CD4-positive, alpha-beta T cell treated with Interleukin-15 for 1 hour (primary cell): ENCODE measurements at regions not wholly inside any gene's neighbourhood (a gene's known extent, or its start where the extent isn't known, plus 50 kb on each side); places are given as distances from the start of the nearest gene placed in this dataset.

Experiments used
- DNase-seq: peaks from one replicate; pipeline ENCODE4 v3.0.0-alpha.2; 2020

- no peak for DNase-seq
Measured at GRCh38 chr14:48546996-48547395, 871.6 kb upstream of the MDGA2 start.

GRCh38 chr14:48537600-48537999 is 862.2 kb upstream of the MDGA2 start:
- DNase-seq = no peak

GRCh38 chr14:48536318-48536717 is 860.9 kb upstream of the MDGA2 start:
- DNase-seq = no peak

- no peak for DNase-seq
Measured at GRCh38 chr14:48527832-48528231, 852.4 kb upstream of the MDGA2 start.

- DNase-seq = no peak
Measured at GRCh38 chr14:48526307-48526706, 850.9 kb upstream of the MDGA2 start.

- no peak for DNase-seq
Measured at GRCh38 chr14:48504921-48505320, 829.5 kb upstream of the MDGA2 start.

GRCh38 chr14:48490756-48491155 is 815.4 kb upstream of the MDGA2 start:
- no peak for DNase-seq

GRCh38 chr14:48473944-48474343 is 798.5 kb upstream of the MDGA2 start:
- DNase-seq = no peak

- no peak for DNase-seq
Measured at GRCh38 chr14:48456051-48456450, 780.6 kb upstream of the MDGA2 start.

GRCh38 chr14:48454887-48455286 is 779.5 kb upstream of the MDGA2 start:
- no peak for DNase-seq

GRCh38 chr14:48452437-48452995 is 777.1 kb upstream of the MDGA2 start:
- DNase-seq = no peak

- DNase-seq = no peak
Measured at GRCh38 chr14:48435221-48435620, 759.8 kb upstream of the MDGA2 start.

- DNase-seq = no peak
Measured at GRCh38 chr14:48430805-48431204, 755.4 kb upstream of the MDGA2 start.

GRCh38 chr14:48429512-48429911 is 754.1 kb upstream of the MDGA2 start:
- DNase-seq = no peak

GRCh38 chr14:48417715-48418500 is 742.5 kb upstream of the MDGA2 start:
- no peak for DNase-seq

GRCh38 chr14:48401321-48401720 is 725.9 kb upstream of the MDGA2 start:
- DNase-seq = no peak

- DNase-seq = no peak
Measured at GRCh38 chr14:48398675-48399282, 723.4 kb upstream of the MDGA2 start.

GRCh38 chr14:48391661-48392060 is 716.3 kb upstream of the MDGA2 start:
- no peak for DNase-seq

GRCh38 chr14:48390346-48390745 is 714.9 kb upstream of the MDGA2 start:
- DNase-seq = no peak

GRCh38 chr14:48384821-48385220 is 709.4 kb upstream of the MDGA2 start:
- DNase-seq = no peak

GRCh38 chr14:48382961-48383360 is 707.6 kb upstream of the MDGA2 start:
- DNase-seq = no peak

GRCh38 chr14:48378541-48378940 is 703.1 kb upstream of the MDGA2 start:
- DNase-seq = no peak

- no peak for DNase-seq
Measured at GRCh38 chr14:48373981-48374380, 698.6 kb upstream of the MDGA2 start.

GRCh38 chr14:48350971-48351370 is 675.6 kb upstream of the MDGA2 start:
- DNase-seq = no peak
